Midbrain (tissue), 1 donor: ENCODE measurements at regions not wholly inside any gene's neighbourhood (a gene's known extent, or its start where the extent isn't known, plus 50 kb on each side); places are given as distances from the start of the nearest gene placed in this dataset.

Experiments used
- DNase-seq: peaks from one replicate; lab custom pipeline; 2025; lab: John Stamatoyannopoulos, UW

DNA sequence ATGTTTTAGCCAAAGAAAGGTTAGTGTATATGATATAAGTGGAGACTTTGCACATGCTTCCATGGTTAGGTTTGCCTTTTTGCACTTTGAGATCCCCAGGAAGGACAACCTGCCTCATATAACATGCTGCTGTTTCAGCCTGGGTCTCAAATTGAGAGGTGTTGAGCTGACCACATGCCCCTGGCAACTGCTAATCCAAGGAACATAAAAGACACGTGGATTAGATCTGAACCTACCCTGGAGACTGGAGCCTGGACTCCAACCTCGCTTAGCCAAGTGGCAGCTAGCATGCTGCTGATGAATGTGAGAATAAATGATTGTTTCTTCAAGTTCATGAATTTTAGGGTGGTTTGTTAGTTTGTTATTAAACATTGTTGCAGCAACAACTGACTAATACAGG is 301.8 kb upstream of the TBC1D5 start:
- no peak for DNase-seq

DNA sequence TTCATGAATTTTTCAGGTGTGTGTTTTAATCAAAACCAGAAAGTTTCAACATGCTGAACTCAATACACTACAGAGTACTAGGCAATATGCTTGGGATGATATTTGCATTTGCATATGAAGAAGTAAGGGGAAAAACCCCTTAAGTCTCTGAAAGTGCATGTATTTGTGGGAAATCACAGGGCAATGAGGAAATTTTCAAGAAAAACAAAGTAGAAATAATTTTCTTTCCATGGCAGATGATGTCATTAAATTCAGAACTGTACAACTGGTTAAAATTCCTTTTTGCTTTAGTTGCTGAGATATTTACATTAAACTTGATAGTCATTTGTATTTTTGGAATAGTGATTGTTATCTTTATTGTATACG is 294.0 kb upstream of the TBC1D5 start:
- no peak for DNase-seq

DNA sequence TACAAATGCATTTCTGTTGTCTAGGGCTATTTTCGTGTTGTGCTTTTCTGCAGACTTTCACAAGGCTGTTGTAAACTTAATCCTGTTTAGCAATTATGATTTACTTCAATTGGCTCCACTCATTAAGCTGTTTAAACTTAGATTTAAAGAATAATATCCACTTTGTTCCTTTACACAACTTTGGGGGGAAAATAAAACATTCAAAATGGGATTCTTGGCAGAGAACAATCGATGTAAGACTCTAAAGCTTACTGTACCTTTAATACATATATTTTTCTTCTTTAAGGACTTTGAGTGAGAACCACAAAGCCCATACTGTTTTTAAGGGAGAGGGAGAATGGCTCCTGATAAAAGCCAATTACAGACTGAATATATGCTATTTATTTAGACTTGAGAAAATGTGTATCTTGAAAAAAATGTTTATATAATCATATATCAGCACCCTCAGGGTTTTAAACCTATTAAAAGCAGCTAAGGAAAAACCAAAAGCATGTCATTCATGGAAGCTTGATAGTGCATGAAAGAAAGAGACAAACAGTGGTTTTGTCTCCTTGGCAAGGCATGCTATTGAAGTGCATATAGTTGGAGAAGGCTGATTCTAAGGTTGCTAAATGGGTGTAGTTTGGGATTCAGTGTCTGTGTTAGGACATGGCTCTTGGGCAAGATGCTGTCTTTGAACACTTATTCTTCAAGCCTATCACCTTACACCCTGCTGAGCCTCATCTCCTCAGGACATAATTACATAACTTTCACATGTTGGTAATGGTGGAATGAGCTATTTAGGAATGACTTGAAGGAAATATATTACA is 293.4 kb upstream of the TBC1D5 start:
- no peak for DNase-seq

DNA sequence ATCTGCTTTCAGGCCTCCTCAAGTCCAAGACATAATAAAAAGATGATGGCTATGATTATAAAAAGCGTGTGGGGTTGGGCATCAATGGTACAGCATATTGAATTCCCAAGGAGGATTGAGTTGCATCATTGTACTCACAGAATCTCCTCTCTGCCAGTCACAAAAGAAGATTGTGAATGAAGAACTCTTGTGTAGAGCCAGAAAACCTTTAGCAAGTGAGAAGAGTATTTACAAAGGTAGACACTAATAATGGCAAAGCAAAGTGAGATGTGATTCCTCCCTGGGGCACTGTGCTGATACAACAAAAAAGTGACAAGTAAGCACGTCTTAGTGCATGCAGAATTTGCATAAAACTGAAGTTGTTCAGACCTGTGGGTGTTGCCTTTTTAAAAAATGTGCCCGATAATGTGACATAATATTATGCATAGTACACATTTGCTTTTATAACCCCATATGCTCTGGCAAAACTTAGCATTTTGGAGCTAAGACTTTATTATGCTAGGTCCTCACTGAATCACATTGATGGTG is 291.2 kb upstream of the TBC1D5 start:
- no peak for DNase-seq

DNA sequence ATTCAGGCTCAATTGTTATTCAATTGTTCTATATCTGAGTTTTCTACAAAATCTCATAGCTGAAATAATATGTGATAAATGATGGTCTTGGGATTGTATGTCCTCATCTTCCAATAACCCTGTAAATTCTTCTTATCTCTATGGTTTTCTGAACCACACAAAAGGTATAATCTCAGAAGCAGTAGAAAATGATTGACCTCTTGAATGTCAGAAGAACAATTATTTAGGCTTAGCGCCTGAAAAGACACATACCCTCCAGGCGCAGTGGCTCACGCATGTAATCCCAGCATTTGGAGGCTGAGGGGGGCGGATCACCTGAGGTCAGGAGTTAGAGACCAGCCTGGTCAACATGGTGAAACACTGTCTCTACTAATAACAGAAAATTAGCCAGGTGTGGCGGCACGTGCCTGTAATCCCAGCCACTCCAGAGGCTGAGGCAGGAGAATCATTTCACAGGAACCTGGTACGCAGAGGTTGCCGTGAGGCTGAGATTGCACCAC is 288.0 kb upstream of the TBC1D5 start:
- DNase-seq = no peak

DNA sequence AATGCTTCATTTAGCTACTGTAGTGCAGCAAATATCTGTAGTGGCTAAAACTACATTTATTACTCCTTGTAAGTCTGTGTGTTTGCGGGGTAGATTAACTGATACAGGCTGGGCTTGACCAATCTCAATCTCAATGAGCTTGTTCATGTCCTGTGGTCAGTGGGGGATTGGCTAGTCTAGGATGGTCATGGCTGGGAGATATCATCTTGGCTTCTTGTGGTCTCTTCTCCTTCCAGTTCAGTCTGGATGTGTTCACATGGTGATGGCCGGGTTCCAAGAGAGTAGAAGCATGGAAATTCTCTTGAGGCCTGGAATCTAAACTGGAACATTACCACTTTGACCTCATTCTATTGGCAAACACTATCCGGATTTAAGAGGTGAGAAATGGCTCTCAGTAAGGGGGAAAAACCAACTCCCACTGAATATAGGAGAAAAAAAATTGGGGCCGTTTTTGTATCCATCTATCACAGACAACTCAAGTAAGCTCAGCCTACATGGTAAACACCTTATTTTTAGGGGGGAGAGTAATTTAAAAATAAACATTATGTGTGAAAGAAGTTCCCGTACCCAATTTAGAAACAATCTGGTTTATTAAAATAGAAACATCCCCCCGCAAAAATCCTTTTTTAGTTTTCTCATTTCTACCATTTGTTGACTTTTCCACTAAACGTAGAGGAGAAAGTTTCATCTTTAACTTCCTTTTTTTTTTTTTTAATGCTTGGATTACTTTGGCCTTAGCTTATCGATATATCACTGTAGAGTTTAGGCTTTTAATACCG is 284.9 kb upstream of the TBC1D5 start:
- no peak for DNase-seq

DNA sequence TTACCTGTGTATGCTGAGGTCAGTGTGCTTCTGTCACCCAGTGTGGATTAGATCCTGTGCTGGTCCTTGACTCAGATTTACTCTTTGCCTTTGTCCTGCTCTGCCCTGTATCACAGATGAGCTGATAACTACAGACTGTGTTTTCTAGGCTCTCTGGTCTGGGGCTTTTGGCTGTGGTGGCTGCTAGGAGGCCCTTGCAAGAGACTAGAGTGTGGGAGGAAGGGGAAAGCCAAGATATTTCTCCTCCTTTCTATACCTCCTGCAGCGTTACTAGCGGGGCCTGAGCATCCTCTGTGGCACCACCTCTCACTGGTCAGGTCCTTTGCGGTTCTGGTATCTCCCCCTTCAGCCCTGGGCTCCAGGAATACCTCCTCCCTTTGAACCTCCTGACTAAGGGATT is 282.3 kb upstream of the TBC1D5 start:
- no peak for DNase-seq

DNA sequence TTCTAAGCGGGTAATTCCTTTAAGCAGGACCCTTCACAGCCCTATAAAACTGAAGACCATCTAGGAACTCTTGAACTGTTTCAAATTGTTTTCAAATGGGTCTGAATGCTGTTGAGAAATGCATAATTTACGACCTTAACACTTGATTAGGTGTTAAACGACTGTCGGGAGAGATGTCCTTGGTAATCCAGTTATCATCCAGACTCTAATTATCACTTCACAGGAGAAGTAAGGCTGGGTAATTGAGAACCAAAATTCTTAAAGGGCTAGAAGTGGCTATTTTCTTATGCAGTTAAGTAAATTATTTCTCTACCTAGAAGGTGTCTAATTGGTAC is 276.7 kb upstream of the TBC1D5 start:
- no peak for DNase-seq

DNA sequence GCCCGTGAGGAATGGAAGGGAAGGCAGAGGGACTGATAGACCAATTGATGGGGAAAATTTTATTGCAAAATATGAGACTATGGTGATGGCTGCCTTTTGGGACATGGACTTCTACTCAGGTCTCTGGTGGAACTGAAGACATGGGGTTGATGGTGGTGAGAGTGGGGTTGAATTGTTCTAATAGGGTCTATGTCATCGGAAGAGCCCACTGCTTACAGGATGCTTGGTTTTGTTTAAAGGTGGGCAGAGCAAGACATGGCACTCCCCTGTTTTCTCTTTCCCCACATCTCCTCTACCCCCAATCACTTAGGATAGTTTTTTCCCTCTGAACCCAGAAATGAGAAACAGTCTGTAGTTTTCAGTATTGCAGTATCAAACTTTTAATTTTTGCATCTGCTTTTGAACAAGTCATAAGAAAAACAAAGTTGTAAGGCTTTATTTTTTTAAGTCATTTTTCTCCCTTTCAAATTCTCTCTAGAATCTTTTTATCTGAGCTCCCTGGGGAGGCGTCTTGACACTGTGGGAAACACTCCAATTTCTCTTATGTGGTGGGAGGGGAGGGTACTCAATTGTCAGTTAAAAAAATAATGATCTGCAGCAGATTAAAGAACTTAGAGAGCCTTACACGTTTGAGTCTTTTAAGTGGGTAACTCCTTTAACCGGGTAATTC is 276.2 kb upstream of the TBC1D5 start:
- DNase-seq = no peak

DNA sequence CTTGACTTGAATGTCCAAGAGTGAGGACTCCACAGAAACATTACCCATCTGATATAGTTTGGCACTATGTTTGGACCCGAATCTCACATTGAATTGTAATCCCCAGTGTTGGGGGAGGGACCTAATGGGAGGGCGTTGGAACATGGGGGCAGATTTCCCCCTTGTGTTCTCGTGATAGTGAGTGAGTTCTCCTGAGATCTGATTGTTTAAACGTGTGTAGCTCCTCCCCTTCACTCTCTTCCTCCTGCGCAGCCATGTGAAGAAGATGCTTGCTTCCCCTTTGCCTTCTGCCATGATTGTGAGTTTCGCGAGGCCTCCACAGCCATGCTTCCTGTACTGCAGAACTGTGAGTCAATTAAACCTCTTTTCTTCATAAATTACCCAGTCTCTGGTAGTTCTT is 273.9 kb upstream of the TBC1D5 start:
- no peak for DNase-seq

DNA sequence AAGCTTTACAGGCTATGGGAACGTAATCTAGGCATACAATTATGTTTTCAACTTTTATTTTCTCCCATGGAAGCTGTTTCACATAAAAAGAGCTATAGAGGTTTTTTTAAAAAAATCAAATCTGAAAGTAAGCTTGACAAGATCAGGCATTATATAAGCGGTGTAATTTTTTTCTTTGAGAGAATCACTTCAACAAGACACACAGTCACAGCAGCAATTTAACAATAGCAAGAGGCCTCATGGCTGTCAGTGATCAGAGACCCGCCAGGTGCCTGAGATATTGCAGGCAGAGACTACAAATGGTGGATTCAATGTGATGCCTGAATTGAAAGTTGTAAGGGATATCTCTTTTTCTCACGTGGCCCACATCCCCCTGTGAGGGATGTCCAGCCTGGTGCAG is 270.5 kb upstream of the TBC1D5 start:
- no peak for DNase-seq

DNA sequence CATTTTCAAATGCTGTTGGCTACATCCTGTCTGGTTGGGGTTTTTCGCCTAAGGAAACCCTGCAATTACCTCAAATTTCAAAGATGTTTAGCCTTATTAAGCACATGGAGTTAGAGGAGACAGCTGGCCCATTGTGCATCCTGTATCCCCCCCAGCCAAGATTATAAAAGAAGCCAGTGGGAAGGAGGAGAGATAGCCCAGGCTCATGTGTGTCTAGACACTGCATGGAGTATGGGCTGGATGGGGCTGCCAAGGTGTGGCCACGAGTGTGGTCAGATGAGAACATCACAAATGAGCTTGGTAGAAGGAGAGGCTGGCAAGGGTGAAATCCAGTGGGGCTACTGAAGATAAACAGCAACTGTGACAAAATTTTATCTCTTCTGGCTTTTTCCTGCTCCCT is 270.0 kb upstream of the TBC1D5 start:
- no peak for DNase-seq

DNA sequence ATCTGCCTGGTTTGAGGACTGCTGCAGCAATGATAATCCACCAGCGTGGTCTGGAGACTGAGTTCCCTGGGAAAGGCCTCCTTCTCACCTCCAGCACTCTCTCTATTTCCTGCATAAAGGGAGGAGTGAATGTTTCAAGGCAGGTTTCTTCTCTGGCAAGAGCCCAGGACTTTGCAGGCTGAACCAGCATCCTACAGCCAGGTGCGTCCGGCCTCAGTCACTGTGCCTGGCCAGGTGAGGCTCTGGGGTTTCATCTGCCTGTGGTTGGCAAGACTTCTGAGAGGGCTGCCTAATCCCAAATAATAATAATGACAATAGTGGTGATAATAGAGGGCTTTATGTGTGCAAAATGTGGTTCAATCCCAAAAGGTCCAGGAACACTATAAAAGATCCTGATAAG is 269.0 kb upstream of the TBC1D5 start:
- no peak for DNase-seq

DNA sequence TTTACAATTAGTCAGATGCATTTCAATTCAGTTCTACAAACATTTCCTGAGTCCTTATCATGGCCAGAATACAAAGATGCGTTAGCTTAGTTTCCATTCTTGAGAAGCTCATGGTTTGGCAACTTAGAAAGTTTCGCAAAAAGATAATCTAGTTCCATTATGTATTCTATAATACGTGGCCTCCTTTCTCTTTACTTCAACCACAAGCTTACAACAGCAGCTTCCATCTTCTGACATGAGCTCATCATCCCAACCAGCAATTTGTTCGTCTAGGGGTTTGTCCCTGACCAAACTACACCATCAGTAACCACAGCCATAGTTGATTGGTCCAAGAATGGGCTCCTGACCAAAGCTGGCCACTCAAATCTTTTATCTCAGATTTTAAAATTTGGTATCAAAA is 267.6 kb upstream of the TBC1D5 start:
- no peak for DNase-seq

DNA sequence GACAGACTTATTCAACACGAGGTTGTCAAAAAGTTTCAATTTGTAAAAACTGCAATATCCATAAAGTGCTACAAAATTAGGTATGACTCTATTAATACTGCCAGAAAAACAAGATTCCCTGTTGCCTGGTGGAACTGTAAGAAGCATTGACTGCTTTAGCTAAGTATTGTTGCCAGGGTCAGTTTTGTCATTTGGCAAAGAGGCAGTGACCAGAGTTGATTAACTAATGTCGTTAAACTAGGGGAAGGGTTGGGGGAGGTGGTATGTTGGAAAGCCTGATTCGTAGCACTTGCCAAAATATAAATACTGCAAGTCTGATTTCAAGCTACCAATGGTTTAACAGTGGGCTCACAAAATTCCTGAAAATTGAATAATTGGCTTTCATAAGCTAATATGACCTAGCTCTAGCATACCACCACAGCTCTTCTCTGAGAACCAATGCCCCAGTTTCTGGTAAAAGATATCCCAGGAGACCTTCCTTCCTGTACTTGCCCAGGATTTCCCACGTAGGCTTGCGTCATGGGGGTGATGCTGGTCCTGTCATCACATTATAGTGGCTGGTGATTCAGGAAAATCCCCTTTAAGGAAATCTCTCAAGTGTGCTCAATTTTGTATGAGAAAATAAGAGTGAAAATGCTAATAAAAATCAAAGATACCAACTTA is 266.4 kb upstream of the TBC1D5 start:
- no peak for DNase-seq

DNA sequence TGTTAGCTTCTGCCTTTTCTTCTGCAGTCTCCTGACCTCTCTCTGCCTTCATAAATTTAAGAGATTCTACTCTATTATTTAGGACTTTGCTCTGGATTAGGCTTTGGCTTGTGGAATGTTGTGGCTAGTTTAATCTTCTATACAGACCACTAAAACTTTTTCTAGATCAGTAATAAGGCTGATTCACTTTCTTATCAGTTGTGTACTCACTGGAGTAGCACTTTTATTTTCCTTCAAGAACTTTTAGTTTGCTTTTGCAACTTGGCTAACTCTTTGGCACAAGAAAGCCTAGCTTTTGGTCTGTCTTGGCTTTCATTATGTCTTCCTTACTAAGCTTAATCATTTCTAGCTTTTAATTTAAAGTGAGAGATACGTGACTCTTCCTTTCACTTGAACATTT is 265.5 kb upstream of the TBC1D5 start:
- no peak for DNase-seq

DNA sequence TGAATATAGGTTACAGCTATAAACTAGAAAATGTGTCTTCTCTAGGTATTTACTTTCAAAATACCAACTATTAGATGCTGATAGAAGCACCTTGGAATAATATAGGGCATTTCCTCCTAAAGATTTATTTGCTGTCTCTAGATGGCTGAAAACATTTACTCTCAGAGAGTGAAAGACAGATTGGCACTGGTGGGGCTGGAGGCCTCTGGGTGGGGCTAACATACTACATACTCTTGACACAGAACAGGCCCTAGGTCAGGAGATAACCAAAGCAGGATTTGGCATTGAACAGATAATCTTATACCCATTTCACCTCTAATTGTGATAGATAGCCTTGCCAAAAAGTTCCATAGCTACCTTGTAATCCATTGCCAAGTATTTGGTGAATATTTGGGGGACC is 253.3 kb upstream of the TBC1D5 start:
- DNase-seq = no peak

DNA sequence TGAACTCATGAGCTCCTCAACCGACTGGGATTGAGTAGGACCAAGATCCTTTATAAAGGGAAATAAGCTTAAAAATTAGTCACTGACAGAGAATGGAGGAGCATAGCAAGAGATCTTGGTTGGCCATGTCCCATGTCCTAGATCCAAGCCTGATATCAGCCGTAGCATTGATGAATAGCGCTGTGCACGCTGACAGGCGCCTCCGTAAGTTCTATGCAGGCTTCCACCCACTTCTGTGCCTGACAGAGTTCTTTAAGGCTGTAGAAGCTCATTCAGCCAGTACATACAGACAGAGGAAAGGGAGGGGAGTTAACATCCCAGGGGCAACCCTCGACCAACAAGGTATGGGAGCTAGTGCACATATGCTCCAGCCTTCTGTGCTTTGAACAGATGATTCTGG is 251.7 kb upstream of the TBC1D5 start:
- DNase-seq = no peak

DNA sequence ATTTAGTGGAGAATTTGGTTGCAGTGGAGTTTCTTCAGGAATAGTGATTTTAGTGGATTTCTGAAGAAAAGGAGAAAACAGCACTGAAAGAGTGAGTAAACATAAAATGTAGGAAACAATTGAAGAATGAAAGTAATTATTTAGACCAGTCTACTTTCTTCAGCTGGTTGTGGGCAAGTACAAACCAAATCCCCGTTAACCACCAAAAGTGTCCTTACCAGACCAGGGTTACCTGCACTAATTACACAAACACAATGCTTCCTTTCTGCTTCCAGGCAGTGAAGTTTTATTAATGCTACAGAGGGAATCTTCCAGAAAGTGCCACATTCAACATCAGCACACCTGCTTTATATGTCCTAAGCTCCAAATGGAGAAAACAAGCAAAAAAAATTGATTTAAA is 248.0 kb upstream of the TBC1D5 start:
- no peak for DNase-seq

DNA sequence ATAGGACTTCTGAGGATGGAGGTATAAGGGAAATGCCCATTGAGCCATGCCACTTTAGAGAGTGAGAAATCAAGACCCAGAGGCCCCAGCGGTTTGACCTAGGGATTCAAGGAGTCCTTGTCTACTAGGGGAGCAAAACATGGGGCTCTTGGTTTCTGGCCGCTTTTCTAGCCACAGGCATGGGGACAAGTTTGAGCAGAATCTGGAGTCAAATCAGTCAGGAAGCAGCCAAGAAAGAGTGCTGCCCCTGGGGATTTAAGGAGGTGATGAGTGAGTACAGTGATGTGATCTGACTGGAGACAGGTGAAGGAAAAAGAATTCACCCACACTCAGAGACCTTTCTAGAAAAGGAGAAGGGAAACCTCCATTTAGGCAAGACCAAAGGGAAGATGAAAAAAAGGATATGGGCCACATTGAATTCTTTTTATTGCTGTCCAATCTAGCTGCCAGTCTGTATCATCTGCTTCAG is 244.0 kb upstream of the TBC1D5 start:
- no peak for DNase-seq

DNA sequence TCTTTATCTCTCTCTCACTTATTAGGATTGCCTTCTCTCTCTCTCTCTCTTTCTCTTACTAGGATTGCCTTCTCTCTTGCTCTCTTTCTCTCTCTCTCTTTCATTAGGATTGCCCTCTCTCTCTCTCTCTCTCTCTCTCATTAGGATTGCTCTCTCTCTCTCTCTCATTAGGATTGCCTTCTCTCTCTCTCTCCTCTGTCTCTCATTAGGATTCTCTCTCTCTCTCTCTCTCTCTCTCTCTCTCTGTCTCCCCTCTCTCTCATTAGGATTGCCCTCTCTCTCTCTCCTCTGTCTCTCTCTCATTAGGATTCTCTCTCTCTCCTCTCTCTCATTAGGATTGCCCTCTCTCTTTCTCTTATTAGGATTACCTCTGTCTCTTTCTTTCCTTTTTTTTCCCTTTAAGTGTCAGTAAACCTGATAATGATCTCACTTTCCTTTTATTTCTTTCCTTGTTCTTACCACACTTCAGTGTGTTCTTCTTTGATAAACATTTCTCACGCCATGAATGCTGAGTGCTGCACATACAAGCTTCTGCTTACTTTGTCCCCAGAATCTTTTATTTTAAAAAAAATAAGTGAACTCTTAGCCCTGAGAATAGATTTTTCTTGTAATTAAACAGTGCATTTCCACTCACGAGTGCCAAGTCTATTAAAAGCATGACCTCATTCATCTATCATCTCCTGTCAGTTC is 243.4 kb upstream of the TBC1D5 start:
- no peak for DNase-seq

DNA sequence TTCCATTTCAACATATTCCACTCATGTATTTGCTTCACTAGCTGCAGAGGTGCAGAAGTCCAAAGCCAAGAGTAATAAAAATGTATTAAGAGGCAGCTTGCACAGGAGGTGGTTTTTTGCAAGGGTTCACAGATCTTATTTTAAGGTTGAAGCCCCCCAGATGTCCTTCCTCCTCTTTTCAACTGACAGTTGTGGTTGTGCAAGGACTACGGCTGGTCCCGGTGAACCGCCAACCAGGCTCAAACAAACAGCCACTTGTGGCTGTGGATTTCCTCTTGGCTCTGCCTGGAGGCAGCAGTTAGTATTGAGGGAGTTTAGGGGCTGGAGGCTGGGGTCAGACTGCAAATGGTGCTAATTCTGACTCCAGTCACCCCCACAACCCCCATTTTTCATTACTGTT is 240.7 kb upstream of the TBC1D5 start:
- no peak for DNase-seq
